GM21529 (cell line): ENCODE measurements at regions not wholly inside any gene's neighbourhood (a gene's known extent, or its start where the extent isn't known, plus 50 kb on each side); places are given as distances from the start of the nearest gene placed in this dataset.

Source experiments
- ATAC-seq: cut with Tn5 transposase; IDR thresholded peaks from one replicate; pipeline ENCODE4 v1.9.1; 2021; ENCODE audit not compliant: unreplicated experiment

DNA sequence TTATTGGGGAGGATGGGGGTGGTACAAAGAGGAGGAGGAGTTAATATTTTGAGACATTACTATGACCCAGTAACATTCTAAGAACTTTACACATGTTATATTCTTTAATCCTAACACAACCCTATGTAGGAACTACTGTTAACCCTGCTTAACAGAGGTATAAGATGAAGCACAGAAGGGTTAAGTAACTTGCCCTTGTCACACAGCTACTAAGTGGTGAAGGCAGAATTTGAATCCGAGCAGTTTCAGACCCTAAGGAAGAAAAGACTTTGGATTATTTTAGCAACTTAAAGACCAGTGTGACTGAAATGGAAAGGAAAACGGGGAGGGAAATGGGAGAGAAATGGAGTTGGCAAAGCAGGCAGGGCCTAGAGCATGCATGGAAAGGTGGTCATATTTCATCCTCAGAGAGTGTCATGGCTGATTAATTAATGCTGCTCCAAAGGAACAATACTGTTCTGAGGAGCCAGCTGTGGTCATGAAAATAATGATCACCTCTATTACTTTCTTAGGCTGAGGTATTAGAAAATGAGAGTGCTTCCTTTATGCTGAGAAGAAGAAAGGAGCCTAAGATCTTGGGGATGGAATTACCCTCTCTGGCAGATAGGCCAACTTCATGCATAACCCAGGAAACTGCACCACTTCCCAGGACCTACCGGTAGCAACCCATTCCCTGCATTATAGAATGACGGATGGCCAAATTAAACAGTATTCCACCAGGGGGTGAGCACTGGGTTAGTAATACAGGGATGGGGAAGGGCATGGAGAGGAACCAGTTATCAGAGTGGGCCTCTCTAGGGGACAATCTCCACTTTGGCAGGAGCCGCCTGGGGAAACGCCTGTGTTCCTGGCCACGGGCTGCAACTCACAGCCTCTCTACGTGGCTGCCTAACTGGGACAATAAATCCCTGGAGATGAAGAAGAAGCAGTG is 50.1 kb upstream of the TNFAIP3 start:
- no peak for ATAC-seq
